ENCODE measurements at regions not wholly inside any gene's neighbourhood (a gene's known extent, or its start where the extent isn't known, plus 50 kb on each side); places are given as distances from the start of the nearest gene placed in this dataset.
"Not testable (repeated sequence)": the region's sequence is repeated elsewhere in the genome, so short reads cannot be mapped to it uniquely, and the experiment has no call there.

GRCh38 chr10:44278837-44279324 is 106.0 kb downstream of the CXCL12 start:
- Histone ChIP-seq H3K4me1 (ENCODE audit: control insufficient read depth in 1 of 2, insufficient read depth in 2 of 2, low read length in 2 of 2) (no peaks in the 10 kb centered on the region), H3K4me3 (replicated peaks in 1 of 3; ENCODE audit: low read depth in 2 of 3, low read length in 3 of 3) (no peak overlapping the region), H3K79me2 (ENCODE audit: insufficient read depth, low read length) (no peaks in the 10 kb centered on the region), H2AFZ (ENCODE audit: insufficient read depth, low read depth, low read length, poor library complexity, severe bottlenecking) (no peak overlapping the region), H3K27me3 (ENCODE audit: control insufficient read depth in 2 of 2, insufficient read depth in 2 of 2, low read length in 2 of 2) (no peaks in the 10 kb centered on the region), H3K9me3 (replicated peaks in 1 of 2; ENCODE audit: control insufficient read depth in 1 of 2, insufficient read depth in 1 of 2, low read length in 2 of 2) (no peaks in the 10 kb centered on the region), H3K36me3 (replicated peaks in 1 of 2; ENCODE audit: control insufficient read depth in 1 of 2, insufficient read depth in 2 of 2, low read length in 2 of 2) (no peaks in the 10 kb centered on the region), H4K20me1 (ENCODE audit: insufficient read depth, low read length) (no peaks in the 10 kb centered on the region), H3K4me2 (replicated peaks; ENCODE audit: extremely low read depth, low read length, poor library complexity, severe bottlenecking) (no peak overlapping the region), H3K9ac (ENCODE audit: insufficient read depth, low read length, poor library complexity, severe bottlenecking) (no peak overlapping the region), H3K27ac (ENCODE audit: low read depth in 1 of 2, low read length in 2 of 2) (no peak overlapping the region)
- Mint-ChIP-seq H3K27ac (no peak overlapping the region), H3K4me3 (no peak overlapping the region), H3K27me3 (ENCODE audit: low read depth in 3 of 3) (peaks cover 0 to 6% (median 2%) of the 10 kb centered on the region in 3 donors), H3K4me1 (no peaks in the 10 kb centered on the region), H3K36me3 (no peaks in the 10 kb centered on the region), H3K9me3 (peaks cover 0 to 8% (median 3%) of the 10 kb centered on the region in 7 donors)
- intact Hi-C loops (cut with micrococcal nuclease), result no loop called here
- no peak for DNase-seq
- 94% methylated on average over 3 of the region's 5 CpGs for WGBS (ENCODE audit: insufficient coverage)
- no peak for TF ChIP-seq CTCF (IDR thresholded peaks at IDR 0.05)

GRCh38 chr10:44268435-44268948 is 116.4 kb downstream of the CXCL12 start:
- H3K4me3 ChIP-seq (replicated peaks in 1 of 3; ENCODE audit: low read depth in 2 of 3, low read length in 3 of 3); H3K4me2 ChIP-seq (replicated peaks; ENCODE audit: extremely low read depth, low read length, poor library complexity, severe bottlenecking); H3K27me3 Mint-ChIP-seq (ENCODE audit: low read depth in 3 of 3); H3K4me1 Mint-ChIP-seq; H3K4me3 Mint-ChIP-seq; H3K9ac ChIP-seq (ENCODE audit: insufficient read depth, low read length, poor library complexity, severe bottlenecking); intact Hi-C loops (cut with micrococcal nuclease); H3K36me3 ChIP-seq (replicated peaks in 1 of 2; ENCODE audit: control insufficient read depth in 1 of 2, insufficient read depth in 2 of 2, low read length in 2 of 2); H3K27me3 ChIP-seq (ENCODE audit: control insufficient read depth in 2 of 2, insufficient read depth in 2 of 2, low read length in 2 of 2); H4K20me1 ChIP-seq (ENCODE audit: insufficient read depth, low read length); H3K79me2 ChIP-seq (ENCODE audit: insufficient read depth, low read length); H3K27ac Mint-ChIP-seq; H3K36me3 Mint-ChIP-seq; H3K4me1 ChIP-seq (ENCODE audit: control insufficient read depth in 1 of 2, insufficient read depth in 2 of 2, low read length in 2 of 2); DNase-seq; H3K27ac ChIP-seq (ENCODE audit: low read depth in 1 of 2, low read length in 2 of 2); H2AFZ ChIP-seq (ENCODE audit: insufficient read depth, low read depth, low read length, poor library complexity, severe bottlenecking): not testable (repeated sequence)
- 95% methylated on average over 8 of the region's 16 CpGs for WGBS (ENCODE audit: insufficient coverage)
- peaks cover 15 to 40% (median 30%) of the 10 kb centered on the region in 7 donors for H3K9me3 Mint-ChIP-seq
- peaks cover 20 to 28% of the 10 kb centered on the region in 2 donors for H3K9me3 ChIP-seq (replicated peaks in 1 of 2; ENCODE audit: control insufficient read depth in 1 of 2, insufficient read depth in 1 of 2, low read length in 2 of 2)
